KG1 (cell line): ENCODE measurements at regions not wholly inside any gene's neighbourhood (a gene's known extent, or its start where the extent isn't known, plus 50 kb on each side); places are given as distances from the start of the nearest gene placed in this dataset.

Experiments used
- DNase-seq: peaks from one replicate; lab custom pipeline; 2025; lab: John Stamatoyannopoulos, UW

DNA sequence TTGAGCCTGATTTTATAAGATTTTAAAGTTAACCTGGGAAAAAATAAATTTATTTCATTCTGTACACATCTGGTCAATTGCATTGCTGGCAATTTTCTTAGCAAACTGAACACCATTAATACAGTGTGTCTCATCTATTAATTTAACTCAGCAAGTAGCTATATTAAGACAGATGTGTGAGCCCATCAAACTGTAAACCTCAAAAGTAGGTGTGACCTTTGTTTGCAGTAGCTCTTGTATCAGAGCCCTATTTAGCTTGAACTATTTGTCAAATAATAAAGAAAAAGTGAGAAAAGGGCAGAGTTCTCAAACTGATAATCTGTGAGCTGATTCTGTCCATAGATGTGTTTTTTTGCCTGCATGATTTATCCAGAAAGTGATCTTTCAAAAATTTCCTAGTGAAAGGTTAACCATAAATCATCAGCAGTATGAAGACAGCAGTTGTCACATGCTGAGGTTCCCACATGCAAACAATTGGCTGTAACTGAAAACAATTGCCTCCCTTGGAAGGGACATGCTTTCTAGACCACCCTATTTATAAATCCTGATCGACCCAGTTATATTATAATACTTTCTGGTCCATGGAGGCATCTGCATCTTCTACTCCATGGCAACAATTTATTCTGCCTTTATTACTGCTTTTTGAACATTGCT is 646.5 kb downstream of the NSUN3 start:
- no peak for DNase-seq

DNA sequence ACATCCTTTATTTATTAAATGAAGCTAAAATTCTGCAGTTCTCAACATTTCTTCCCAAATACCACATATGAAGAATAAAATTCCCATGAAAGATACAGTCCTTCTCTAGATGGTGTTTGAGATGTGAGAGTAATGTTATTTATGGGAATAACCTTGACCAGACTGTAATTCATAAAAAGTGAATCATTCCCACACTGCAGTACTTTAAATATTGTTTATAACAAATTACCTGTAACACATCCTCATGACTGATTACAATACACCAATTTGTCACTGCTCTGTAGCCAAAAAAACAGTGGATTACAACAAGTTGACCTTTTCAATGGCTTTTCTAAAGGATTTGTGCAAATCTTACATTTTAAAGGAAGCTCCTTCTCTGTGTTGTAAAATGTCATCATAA is 651.3 kb downstream of the NSUN3 start:
- no peak for DNase-seq

DNA sequence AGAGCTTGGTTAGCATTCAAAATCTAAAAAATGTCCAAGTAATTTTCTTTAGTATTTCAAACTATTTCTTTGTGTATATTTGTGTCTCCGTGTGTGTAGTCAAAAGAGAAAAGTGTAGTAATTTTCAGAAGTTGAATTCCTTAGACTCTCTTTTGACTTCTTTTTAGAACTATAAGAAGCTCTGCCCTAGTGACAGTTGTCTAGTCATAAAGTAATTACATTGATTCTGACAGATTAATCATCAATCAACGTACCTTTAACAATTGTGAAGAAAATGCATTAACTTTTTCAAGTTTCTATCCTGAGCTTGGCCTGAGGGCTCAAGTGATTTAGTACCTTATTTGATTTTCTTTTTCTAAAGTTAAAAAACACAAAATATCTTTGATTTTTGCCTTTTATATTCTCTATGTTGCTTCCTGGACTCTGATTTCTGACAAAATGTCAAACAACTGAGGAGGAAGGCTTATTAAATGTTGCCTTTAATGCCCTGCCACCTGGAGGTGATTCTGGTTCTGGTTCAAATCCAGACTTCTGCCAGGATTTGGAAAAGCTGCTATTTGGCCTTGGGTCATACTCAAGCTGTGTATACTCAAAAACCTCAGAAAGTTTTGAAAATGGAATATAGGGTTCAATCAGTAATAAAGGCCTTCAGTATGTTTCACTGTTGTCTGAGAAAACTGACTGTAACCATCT is 653.6 kb downstream of the NSUN3 start:
- DNase-seq, result no peak

DNA sequence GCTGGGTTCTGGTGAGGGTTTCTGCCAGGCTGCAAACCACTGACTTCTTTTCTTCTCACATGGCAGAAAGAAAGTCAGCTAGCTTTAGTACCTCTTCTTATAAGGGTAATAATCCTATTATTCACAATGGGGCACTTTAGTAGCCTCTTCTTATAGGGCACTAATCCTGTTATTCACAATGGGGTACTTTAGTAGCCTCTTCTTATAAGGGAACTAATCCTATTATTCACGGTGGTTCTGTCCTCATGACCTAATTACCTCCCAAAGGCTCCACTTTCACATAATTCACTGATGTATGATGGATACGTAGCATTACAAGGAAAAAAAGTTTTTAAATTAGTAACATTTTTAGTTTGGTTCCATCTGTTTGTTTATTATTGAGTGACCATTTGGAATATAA is 671.3 kb downstream of the NSUN3 start:
- DNase-seq, result no peak

- DNase-seq, result no peak
Measured at GRCh38 chr3:94735354-94735753, 672.5 kb downstream of the NSUN3 start.

GRCh38 chr3:94737116-94737515 is 674.3 kb downstream of the NSUN3 start:
- no peak for DNase-seq

DNA sequence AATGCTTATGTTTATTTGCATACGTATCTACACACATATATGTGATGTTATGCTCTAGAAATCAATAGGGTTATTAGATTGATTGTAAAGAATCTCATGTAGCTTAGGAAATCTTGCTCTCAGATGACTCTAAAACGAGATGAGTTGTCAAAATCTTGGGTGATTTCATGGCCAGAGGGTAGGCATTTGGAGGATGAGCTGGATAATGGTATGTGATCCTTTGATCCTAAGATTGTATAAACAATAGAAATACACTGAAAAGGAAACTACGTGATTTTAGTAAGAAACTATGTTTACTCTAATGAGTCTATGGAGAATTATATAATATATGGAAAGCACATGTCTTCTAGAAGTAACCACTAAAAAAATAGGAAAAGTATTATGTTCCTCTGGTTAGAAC is 676.6 kb downstream of the NSUN3 start:
- no peak for DNase-seq

- no peak for DNase-seq
Measured at GRCh38 chr3:94758751-94759150, 695.9 kb downstream of the NSUN3 start.

DNA sequence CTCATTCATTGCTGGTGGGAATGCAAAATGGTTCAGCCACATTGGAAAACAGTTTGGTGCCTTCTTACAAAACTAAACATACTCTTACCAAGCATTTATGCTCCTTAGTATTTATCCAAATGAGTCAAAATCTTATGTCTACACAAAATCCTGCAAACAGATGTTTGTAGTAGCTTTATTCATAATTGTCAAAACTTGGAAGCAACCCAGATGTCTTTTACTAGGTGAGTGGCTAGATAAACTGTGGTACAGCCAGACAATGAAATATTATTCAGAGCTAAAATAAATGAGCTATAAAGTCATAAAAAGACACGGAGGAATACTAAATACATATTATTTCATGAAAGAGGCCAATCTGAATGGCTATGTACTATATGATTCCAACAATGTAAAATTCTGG is 709.5 kb downstream of the NSUN3 start:
- DNase-seq, result no peak

DNA sequence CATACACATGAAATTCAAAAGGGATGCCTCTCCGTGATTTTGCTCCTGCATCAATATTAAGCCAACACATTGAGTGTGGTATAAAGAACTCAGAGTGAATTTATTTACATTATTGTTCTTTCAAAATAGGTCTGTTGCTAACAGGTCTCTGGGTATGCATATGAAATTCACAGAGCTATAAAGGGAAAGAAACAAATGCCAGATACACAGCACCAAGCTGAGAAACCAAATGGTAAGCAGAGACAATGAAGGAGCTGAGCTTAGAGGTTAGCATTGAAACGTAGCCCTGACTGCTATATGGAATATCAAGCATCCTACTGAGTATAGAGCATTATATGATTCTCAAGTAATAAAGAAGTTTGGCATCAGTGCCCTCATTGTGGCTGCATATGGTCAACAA is 712.9 kb downstream of the NSUN3 start:
- no peak for DNase-seq

GRCh38 chr3:94776401-94776915 is 713.6 kb downstream of the NSUN3 start:
- DNase-seq, result no peak

DNA sequence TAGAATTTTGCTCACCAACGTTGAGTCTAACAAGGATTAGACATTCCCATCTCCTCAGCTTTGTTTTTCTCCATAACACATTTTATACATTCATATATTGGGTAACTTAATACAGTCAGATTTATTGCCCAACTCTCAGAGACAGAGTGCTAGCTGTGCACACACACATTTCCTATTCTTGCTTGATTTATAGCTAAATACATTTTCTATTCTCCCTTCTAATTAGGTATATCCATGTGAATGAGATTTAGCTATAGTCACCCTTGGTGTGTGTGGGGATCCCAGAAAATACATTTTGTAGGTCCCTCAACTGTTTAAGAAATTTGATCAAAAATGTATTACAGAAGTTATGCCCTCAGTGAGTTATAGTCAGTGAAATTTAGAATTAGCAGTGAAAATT is 715.4 kb downstream of the NSUN3 start:
- no peak for DNase-seq

DNA sequence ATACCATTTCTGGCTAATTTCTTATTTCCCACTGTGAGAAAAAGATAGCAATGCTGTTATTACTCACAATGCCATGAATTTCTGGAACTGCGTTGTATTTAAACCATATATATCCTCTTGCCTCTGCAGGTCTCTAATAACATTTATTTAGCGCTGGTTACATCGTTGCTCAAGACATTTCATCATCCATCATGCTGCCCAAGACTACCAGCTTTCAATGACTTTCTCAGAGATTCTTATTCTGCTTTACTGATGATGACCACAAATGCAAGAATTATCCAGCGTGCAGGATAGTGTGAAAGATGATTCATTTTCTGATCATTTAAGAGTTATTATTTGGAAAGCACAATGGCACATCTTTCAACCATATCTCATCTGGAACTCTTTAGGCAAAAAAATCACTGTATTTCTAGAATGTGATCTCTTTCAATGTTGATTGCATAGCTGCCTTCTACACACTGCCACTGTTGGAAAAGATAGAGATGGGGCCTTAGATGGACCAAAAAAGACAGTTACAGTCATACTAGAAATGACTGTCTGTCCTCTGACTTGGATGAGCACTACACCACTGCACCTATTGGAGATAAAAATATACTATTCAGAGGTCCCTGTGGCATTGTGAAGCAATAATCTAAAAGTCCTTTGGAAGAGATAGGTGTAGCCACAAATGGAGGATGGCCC is 716.1 kb downstream of the NSUN3 start:
- DNase-seq, result no peak

DNA sequence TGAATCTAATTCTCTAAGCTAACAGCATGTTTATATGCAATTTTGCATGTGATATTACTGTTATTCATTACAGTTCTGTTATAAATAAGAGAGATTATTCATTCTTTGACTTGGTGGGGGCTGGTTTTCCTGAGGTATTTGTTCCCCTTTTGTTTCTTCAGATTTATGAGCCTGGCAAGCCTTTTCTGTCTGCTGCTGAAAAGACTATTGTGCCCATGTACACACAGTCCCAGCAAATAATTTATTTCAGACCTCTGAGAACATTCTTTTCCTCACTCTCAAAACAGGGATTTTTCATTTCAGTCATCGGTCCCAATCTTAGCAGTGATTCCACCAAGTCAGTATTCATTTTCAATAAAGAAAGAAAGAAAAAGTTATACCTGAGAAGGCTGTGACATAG is 716.8 kb downstream of the NSUN3 start:
- DNase-seq, result no peak

- DNase-seq, result no peak
Measured at GRCh38 chr3:94784274-94784673, 721.4 kb downstream of the NSUN3 start.

- DNase-seq, result no peak
Measured at GRCh38 chr3:94787066-94787465, 724.2 kb downstream of the NSUN3 start.

DNA sequence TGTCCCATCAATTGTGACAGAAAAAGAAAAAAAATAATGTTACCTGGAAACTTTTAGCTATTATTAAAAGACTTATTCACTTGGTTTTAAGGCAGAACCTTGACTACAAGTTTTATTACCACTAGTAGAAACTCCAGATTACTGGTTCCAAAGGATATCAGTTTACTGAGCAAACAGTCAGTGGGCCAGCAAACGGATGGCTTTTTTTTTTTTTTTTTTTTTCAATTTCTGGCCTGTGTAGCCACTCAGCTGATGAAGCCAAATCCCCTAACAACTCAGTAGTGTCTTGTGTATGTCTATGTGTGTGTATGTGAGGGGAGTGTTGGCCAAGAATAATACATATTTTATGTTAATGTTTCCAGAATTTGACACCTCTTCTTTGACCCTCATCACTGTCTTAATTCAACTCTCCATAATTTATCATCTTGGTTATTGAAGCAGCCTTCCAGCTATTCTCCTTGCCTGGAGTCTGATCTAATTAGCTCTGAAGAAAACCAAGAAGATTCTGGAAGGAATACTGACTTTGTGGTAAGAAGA is 724.9 kb downstream of the NSUN3 start:
- DNase-seq, result no peak

DNA sequence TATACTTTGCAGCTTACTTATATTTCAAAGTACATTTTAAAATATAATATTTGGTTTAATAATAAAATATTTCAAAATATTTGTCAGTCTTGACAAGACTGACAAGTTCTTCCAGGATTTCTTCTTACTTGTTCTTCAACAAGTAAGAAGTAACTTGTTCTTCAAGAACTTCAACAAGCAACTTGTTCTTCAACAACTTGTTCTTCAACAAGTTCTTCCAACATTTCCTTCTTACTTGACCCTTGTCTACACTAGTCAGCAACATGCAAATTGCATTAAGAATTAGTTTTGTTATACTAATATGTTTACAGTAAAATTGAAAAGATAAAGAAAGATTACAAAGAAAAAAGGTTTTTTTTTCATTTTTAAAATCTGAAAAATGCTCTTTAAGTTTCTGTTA is 731.7 kb downstream of the NSUN3 start:
- no peak for DNase-seq

- no peak for DNase-seq
Measured at GRCh38 chr3:94799420-94800060, 736.7 kb downstream of the NSUN3 start.

DNA sequence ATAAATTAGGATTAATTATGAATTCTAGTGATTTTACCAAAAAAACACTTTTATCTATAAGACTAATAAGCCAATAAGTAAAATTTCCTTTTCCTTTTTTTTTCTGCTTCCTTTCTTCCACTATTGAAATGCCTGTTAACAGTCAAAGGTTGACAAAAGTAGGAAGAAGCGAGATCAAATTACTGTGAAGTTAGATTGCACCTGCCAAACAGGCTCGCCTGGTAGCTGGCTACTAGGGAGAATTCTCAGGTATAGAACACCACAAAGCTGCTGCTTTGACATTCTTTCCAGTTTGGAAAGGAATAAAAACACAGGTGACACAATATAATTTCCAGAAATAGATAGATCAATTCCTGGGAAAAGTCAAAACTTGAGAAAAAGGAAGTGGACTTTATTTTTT is 749.0 kb downstream of the NSUN3 start:
- DNase-seq, result no peak

GRCh38 chr3:94821241-94821640 is 758.4 kb downstream of the NSUN3 start:
- no peak for DNase-seq

DNA sequence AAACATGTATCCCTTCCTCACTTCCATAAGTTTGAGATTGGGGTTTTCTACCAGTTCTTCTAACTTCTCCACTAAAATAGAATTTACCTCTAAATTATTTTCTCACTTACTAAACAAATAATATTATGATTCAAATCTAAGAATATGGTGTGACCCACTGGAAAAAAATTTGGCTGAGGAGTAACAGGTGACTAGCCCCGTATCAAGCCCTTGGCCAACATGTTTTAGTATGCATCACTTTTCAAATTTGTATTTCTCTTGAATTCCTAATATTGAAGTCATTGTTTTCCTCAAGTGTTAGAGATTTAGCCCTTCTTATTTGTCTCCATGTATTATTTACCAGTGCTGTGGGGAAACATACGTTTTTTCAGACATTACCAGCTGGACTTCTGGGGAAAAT is 759.4 kb downstream of the NSUN3 start:
- no peak for DNase-seq
